ENCODE measurements at regions not wholly inside any gene's neighbourhood (a gene's known extent, or its start where the extent isn't known, plus 50 kb on each side); places are given as distances from the start of the nearest gene placed in this dataset.
A peak's percentile ranks its signal among the peaks of the same experiment; 100 is the strongest.

GRCh38 chr15:95016511-95017229 lies 785.3 kb downstream of the MCTP2 start:
- no peak for DNase-seq
- H3K79me2 ChIP-seq (ENCODE audit: insufficient read depth), result no peaks in the 10 kb centered on the region
- 15% methylated on average over 2 of the region's 2 CpGs for WGBS (ENCODE audit: low lambda C conversion rate)
- H3K4me3 ChIP-seq (ENCODE audit: low read depth in 2 of 2, low read length in 1 of 2), result no peak overlapping the region
- H3K9me2 ChIP-seq, result no peaks in the 10 kb centered on the region
- no peaks in the 10 kb centered on the region for H3K27me3 ChIP-seq (ENCODE audit: insufficient read depth)
- no peak overlapping the region for H3K27ac ChIP-seq (ENCODE audit: low read depth in 2 of 2, low read length in 1 of 2)
- H2AFZ ChIP-seq (ENCODE audit: low read depth), result no peak overlapping the region
- H3K4me1 ChIP-seq (ENCODE audit: control insufficient read depth in 1 of 2, insufficient read depth in 2 of 2, low read depth in 1 of 2, low read length in 1 of 2), result no peaks in the 10 kb centered on the region
- H3K36me3 ChIP-seq (replicated peaks in 1 of 2; ENCODE audit: control insufficient read depth in 1 of 2, insufficient read depth in 2 of 2, low read length in 1 of 2), result no peaks in the 10 kb centered on the region
- TF ChIP-seq GATA2 (CRISPR knock-in tag; IDR thresholded peaks at IDR 0.05), result no peak
- ChIA-PET POLR2A (no interaction called here), CTCF (interaction anchor here (1.2 kb wide), 1 partner anchor 9 kb away, joined by 3 read pairs; no protein-coding TSS in a partner anchor)
- no peak overlapping the region for H3K4me2 ChIP-seq
- H3K9ac ChIP-seq, result no peak overlapping the region
- H4K20me1 ChIP-seq (ENCODE audit: insufficient read depth), result no peaks in the 10 kb centered on the region
- H3F3A ChIP-seq (replicated peaks; ENCODE audit: insufficient read depth), result no peaks in the 10 kb centered on the region
- H3K9me3 ChIP-seq, result no peaks in the 10 kb centered on the region

DNA sequence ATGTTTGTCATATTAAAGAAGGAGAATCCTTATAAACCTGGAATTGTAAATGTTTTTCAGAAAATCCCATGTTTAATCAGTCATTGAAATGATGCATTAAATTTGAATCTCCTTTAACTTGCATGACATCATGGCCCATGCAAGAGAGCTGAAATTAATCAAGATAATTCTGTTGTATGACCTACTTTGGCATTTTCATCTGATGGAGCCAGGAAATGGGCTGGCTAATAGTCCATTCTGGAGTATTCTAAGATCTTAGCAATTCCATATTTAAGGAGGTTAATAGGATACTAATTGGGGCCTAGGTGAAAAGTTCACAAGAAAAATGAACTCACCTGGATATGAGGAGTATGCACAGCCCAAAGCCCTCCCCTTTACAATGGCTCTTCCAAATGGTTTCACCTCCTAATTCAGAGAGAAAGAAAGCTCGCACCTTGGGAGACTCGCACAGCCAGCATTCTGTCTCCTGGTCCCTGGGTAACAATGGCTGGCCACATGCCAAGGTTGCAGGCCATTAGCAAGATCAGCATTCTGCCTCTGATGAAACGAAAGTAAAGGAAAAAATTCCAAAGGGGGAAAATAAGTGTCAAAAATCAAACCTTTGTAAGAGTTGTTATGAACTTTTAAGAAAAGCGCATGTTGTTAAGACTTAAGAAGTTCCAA lies 786.4 kb downstream of the MCTP2 start:
- Histone ChIP-seq H3F3A (replicated peaks; ENCODE audit: insufficient read depth) (no peaks in the 10 kb centered on the region), H3K4me1 (ENCODE audit: control insufficient read depth in 1 of 2, insufficient read depth in 2 of 2, low read depth in 1 of 2, low read length in 1 of 2) (no peaks in the 10 kb centered on the region), H2AFZ (ENCODE audit: low read depth) (no peak overlapping the region), H3K9me2 (no peaks in the 10 kb centered on the region), H3K27me3 (ENCODE audit: insufficient read depth) (no peaks in the 10 kb centered on the region), H3K36me3 (replicated peaks in 1 of 2; ENCODE audit: control insufficient read depth in 1 of 2, insufficient read depth in 2 of 2, low read length in 1 of 2) (no peaks in the 10 kb centered on the region), H3K9ac (no peak overlapping the region), H4K20me1 (ENCODE audit: insufficient read depth) (no peaks in the 10 kb centered on the region), H3K79me2 (ENCODE audit: insufficient read depth) (no peaks in the 10 kb centered on the region), H3K4me3 (ENCODE audit: low read depth in 2 of 2, low read length in 1 of 2) (no peak overlapping the region), H3K9me3 (no peaks in the 10 kb centered on the region), H3K4me2 (no peak overlapping the region), H3K27ac (ENCODE audit: low read depth in 2 of 2, low read length in 1 of 2) (no peak overlapping the region)
- DNase-seq, result peak; percentile 1
- WGBS (ENCODE audit: low lambda C conversion rate), result 29% methylated on average over 4 of the region's 4 CpGs
- no peak for TF ChIP-seq MEF2A (IDR thresholded peaks at IDR 0.05; ENCODE audit: borderline replicate concordance, low read depth)
- TF ChIP-seq JUND (IDR thresholded peaks at IDR 0.05), result no peak
- TF ChIP-seq FOXJ3 (CRISPR knock-in tag; IDR thresholded peaks at IDR 0.05), result no peak
- no peak for TF ChIP-seq MXI1 (IDR thresholded peaks at IDR 0.05; ENCODE audit: low read depth, low read length)
- TF ChIP-seq EP300 (IDR thresholded peaks at IDR 0.05; ENCODE audit: borderline replicate concordance in 1 of 2, low read depth in 1 of 2, low read length in 1 of 2), result no peak
- TF ChIP-seq, protein P1, sequence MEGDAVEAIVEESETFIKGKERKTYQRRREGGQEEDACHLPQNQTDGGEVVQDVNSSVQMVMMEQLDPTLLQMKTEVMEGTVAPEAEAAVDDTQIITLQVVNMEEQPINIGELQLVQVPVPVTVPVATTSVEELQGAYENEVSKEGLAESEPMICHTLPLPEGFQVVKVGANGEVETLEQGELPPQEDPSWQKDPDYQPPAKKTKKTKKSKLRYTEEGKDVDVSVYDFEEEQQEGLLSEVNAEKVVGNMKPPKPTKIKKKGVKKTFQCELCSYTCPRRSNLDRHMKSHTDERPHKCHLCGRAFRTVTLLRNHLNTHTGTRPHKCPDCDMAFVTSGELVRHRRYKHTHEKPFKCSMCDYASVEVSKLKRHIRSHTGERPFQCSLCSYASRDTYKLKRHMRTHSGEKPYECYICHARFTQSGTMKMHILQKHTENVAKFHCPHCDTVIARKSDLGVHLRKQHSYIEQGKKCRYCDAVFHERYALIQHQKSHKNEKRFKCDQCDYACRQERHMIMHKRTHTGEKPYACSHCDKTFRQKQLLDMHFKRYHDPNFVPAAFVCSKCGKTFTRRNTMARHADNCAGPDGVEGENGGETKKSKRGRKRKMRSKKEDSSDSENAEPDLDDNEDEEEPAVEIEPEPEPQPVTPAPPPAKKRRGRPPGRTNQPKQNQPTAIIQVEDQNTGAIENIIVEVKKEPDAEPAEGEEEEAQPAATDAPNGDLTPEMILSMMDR (IDR thresholded peaks at IDR 0.05), result no peak
- no peak for TF ChIP-seq USF2 (IDR thresholded peaks at IDR 0.05; ENCODE audit: borderline replicate concordance, low read depth, low read length)
- no peak for TF ChIP-seq RFX5 (IDR thresholded peaks at IDR 0.05; ENCODE audit: low read length)
- no peak for TF ChIP-seq CHD2 (IDR thresholded peaks at IDR 0.05; ENCODE audit: low read length, partially characterized antibody)
- no peak for TF ChIP-seq GABPA (IDR thresholded peaks at IDR 0.05; ENCODE audit: low read depth)
- no peak for TF ChIP-seq TEAD4 (IDR thresholded peaks at IDR 0.05; ENCODE audit: borderline replicate concordance, insufficient read depth)
- TF ChIP-seq RAD21 (IDR thresholded peaks at IDR 0.05; ENCODE audit: low read length), result no peak
- POLR2A ChIA-PET, result no interaction called here
- CTCF ChIA-PET, result interaction anchor here (1.2 kb wide), 1 partner anchor 8 kb away, joined by 3 read pairs; no protein-coding TSS in a partner anchor
